Liver (tissue), 2 donors: ENCODE measurements at regions not wholly inside any gene's neighbourhood (a gene's known extent, or its start where the extent isn't known, plus 50 kb on each side); places are given as distances from the start of the nearest gene placed in this dataset.

ENCODE experiments used
- CTCF ChIP-seq: fragments of 150-350 bp; IDR thresholded peaks from 2 replicates; pipeline ENCODE4 v1.5.1; 2017; ENCODE audit warnings: improper control_type of control experiment, low read depth, low read length; ENCODE audit not compliant: missing input control
- REST ChIP-seq: IDR thresholded peaks from 2 replicates; pipeline ENCODE4 v1.6.1; 2016; ENCODE audit warnings: antibody characterized with exemption, mild to moderate bottlenecking
- donor health status: healthy.

- TF ChIP-seq CTCF: no peak
- TF ChIP-seq REST: no peak
Observed at GRCh38 chr13:26822146-26822545, 61.6 kb upstream of the GPR12 start.
